Memory B cell (primary cell): ENCODE measurements at regions not wholly inside any gene's neighbourhood (a gene's known extent, or its start where the extent isn't known, plus 50 kb on each side); places are given as distances from the start of the nearest gene placed in this dataset.
"Not testable (repeated sequence)": the region's sequence is repeated elsewhere in the genome, so short reads cannot be mapped to it uniquely, and the experiment has no call there.

Experiments
- ATAC-seq: fragments of 150-1000 bp; cut with Tn5 transposase; 2 replicates; pipeline ENCODE4 v1.10.0; 2021; ENCODE audit warnings: low read depth, mild to moderate bottlenecking, moderate library complexity
- DNase-seq, 2 donors: peaks; one replicate each; pipeline ENCODE4 v3.0.0; 2022; ENCODE audit warnings: low spot score in 2 of 2
- H3K27ac Mint-ChIP-seq: one replicate; pipeline ENCODE4 v1.8.0; 2022; ENCODE audit warnings: mild to moderate bottlenecking, moderate library complexity, mixed read lengths
- H3K27me3 Mint-ChIP-seq: one replicate; pipeline ENCODE4 v1.8.0; 2022; ENCODE audit warnings: mixed read lengths
- H3K36me3 Mint-ChIP-seq: one replicate; pipeline ENCODE4 v1.8.0; 2022; ENCODE audit warnings: mild to moderate bottlenecking, mixed read lengths
- H3K4me1 Mint-ChIP-seq: one replicate; pipeline ENCODE4 v1.8.0; 2022; ENCODE audit warnings: mixed read lengths
- H3K4me3 Mint-ChIP-seq: one replicate; pipeline ENCODE4 v1.8.0; 2022; ENCODE audit warnings: mild to moderate bottlenecking, moderate library complexity, mixed read lengths
- H3K9me3 Mint-ChIP-seq: one replicate; pipeline ENCODE4 v1.8.0; 2022; ENCODE audit warnings: mixed read lengths

GRCh38 chr6:27854421-27854820, 57.8 kb downstream of the OR2B2 start:
- H3K9me3 Mint-ChIP-seq: no peaks in the 10 kb centered on the region
- no peak overlapping the region for H3K4me3 Mint-ChIP-seq
- H3K27ac Mint-ChIP-seq: no peak overlapping the region
- no peaks in the 10 kb centered on the region for H3K27me3 Mint-ChIP-seq
- ATAC-seq (no peak), DNase-seq (no peak)
- H3K36me3 Mint-ChIP-seq: no peaks in the 10 kb centered on the region
- H3K4me1 Mint-ChIP-seq: peaks cover 6% of the 10 kb centered on the region

GRCh38 chr6:27851440-27851839, 60.8 kb downstream of the OR2B2 start:
- H3K4me1 Mint-ChIP-seq: peaks cover 6% of the 10 kb centered on the region
- no peak overlapping the region for H3K4me3 Mint-ChIP-seq
- DNase-seq (no peak), ATAC-seq (no peak)
- H3K9me3 Mint-ChIP-seq: no peaks in the 10 kb centered on the region
- no peaks in the 10 kb centered on the region for H3K36me3 Mint-ChIP-seq
- H3K27ac Mint-ChIP-seq: no peak overlapping the region
- no peaks in the 10 kb centered on the region for H3K27me3 Mint-ChIP-seq

- H3K4me1 Mint-ChIP-seq, H3K9me3 Mint-ChIP-seq, H3K27me3 Mint-ChIP-seq, H3K27ac Mint-ChIP-seq, DNase-seq, H3K4me3 Mint-ChIP-seq, ATAC-seq, H3K36me3 Mint-ChIP-seq: not testable (repeated sequence)
These were observed 63.2 kb downstream of the OR2B2 start for GRCh38 chr6:27849001-27849400.

DNA sequence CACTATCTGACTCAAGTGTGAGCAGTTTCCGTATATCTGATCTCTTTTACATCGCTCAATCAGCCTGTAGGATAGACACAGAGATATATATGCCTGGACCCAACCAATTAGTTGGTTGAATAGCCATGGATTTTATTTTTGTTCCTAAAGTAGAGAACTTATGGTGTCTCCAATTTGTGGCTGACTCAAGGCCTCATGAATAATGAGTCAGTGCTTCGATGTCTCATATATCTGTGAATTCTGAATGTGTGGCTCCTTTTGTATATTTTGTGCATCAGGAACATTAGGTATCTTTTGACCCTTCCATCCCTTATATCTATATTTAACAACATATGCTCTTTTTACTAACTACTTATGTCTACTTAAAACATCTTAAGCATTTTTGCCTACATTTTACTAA, 64.5 kb downstream of the OR2B2 start:
- H3K27me3 Mint-ChIP-seq: no peaks in the 10 kb centered on the region
- no peaks in the 10 kb centered on the region for H3K36me3 Mint-ChIP-seq
- H3K4me3 Mint-ChIP-seq: no peak overlapping the region
- DNase-seq (no peak), ATAC-seq (no peak)
- no peak overlapping the region for H3K27ac Mint-ChIP-seq
- no peaks in the 10 kb centered on the region for H3K9me3 Mint-ChIP-seq
- no peaks in the 10 kb centered on the region for H3K4me1 Mint-ChIP-seq

GRCh38 chr6:27840572-27840971, 71.6 kb downstream of the OR2B2 start:
- ATAC-seq (no peak), DNase-seq (no peak)
- Mint-ChIP-seq H3K27me3 (no peaks in the 10 kb centered on the region), H3K4me3 (no peak overlapping the region), H3K4me1 (peaks cover 15% of the 10 kb centered on the region), H3K27ac (no peak overlapping the region), H3K9me3 (no peaks in the 10 kb centered on the region), H3K36me3 (no peaks in the 10 kb centered on the region)

GRCh38 chr6:27839626-27840475, 72.3 kb downstream of the OR2B2 start:
- H3K4me1 Mint-ChIP-seq: peaks cover 20% of the 10 kb centered on the region
- no peak for ATAC-seq
- no peak overlapping the region for H3K4me3 Mint-ChIP-seq
- H3K36me3 Mint-ChIP-seq: peaks cover 3% of the 10 kb centered on the region
- no peaks in the 10 kb centered on the region for H3K9me3 Mint-ChIP-seq
- H3K27ac Mint-ChIP-seq: no peak overlapping the region
- no peak for DNase-seq
- H3K27me3 Mint-ChIP-seq: no peaks in the 10 kb centered on the region

GRCh38 chr6:27838945-27839625, 73.1 kb downstream of the OR2B2 start:
- Mint-ChIP-seq H3K4me1 (peaks cover 21% of the 10 kb centered on the region), H3K27ac (no peak overlapping the region), H3K4me3 (no peak overlapping the region), H3K36me3 (peaks cover 6% of the 10 kb centered on the region), H3K27me3 (no peaks in the 10 kb centered on the region), H3K9me3 (no peaks in the 10 kb centered on the region)
- no peak for DNase-seq
- no peak for ATAC-seq

DNA sequence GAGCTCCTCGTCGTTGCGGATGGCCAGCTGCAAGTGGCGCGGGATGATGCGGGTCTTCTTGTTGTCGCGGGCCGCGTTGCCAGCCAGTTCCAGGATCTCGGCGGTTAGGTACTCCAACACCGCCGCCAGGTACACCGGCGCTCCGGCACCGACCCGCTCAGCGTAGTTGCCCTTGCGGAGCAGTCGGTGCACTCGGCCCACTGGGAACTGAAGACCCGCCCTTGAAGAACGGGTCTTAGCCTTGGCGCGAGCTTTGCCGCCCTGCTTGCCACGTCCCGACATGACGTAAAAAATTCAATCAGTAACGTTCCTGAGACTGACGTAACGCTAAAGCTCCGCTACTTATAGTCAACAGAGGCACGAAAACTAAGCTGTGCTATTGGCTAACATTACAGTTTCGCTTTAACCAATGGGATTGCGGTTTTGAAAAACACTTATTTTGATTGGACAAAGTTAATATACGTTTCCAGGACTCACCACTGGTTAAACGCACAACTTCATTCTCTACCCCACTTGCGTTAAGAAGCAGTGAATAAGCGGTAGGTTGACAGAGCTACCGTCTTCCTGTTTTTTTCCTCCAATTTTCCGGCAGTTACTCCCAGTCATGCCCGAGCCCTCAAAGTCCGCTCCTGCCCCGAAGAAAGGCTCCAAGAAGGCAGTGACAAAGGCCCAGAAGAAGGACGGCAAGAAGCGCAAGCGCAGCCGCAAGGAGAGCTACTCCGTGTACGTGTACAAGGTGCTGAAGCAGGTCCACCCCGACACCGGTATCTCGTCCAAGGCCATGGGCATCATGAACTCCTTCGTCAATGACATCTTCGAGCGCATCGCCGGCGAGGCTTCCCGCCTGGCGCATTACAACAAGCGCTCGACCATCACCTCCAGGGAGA, 73.9 kb downstream of the OR2B2 start:
- Mint-ChIP-seq H3K9me3 (peaks cover 3% of the 10 kb centered on the region), H3K36me3 (peaks cover 9% of the 10 kb centered on the region), H3K4me3 (no peak overlapping the region), H3K27ac (no peak overlapping the region), H3K4me1 (peaks cover 22% of the 10 kb centered on the region), H3K27me3 (no peaks in the 10 kb centered on the region)
- ATAC-seq: peak; percentile 78
- peak; percentile 80 to 83 for DNase-seq

GRCh38 chr6:27837625-27838057, 74.6 kb downstream of the OR2B2 start:
- no peak for DNase-seq
- peak; percentile 22 for ATAC-seq

GRCh38 chr6:27836783-27837624, 75.2 kb downstream of the OR2B2 start:
- DNase-seq: peak; percentile 48 to 54

More at GRCh38 chr6:27837625-27838057, 74.6 kb downstream of the OR2B2 start:
- Mint-ChIP-seq H3K4me3 (no peak overlapping the region), H3K9me3 (peaks cover 3% of the 10 kb centered on the region), H3K27me3 (no peaks in the 10 kb centered on the region), H3K36me3 (peaks cover 9% of the 10 kb centered on the region), H3K27ac (no peak overlapping the region), H3K4me1 (peaks cover 22% of the 10 kb centered on the region)

DNA sequence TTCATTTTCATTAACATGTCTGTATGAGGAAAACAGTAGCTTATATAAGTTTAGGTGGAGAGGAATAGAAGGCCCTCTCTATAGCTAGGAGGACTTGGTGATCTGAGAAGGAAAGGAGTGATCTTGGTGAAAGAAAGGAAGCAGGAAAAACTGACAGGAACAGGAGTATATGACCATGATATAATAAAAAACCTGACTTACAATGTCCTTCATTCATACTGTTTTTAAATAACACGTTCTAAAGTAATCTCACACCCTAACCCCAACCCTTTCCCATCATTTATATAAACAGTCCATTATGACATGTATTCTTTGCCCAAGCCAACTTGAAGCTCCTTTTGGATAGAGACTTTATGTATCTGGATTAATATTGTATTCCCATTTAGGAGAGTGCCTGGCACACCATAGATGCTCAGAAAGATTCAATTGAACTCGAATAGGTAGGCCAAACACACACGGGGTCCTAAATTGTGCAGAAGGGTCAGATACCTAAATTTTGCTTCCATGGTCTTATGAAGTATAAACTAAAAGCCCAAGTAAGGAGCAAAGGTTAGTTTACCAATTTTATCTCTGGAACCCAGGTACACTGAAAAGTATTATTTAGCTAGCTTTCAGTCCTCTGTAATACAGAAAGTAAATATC, 75.9 kb downstream of the OR2B2 start:
- no peak for ATAC-seq
- no peaks in the 10 kb centered on the region for H3K27me3 Mint-ChIP-seq
- no peak for DNase-seq
- no peak overlapping the region for H3K4me3 Mint-ChIP-seq
- peaks cover 22% of the 10 kb centered on the region for H3K4me1 Mint-ChIP-seq
- H3K36me3 Mint-ChIP-seq: peaks cover 9% of the 10 kb centered on the region
- H3K9me3 Mint-ChIP-seq: peaks cover 3% of the 10 kb centered on the region
- no peak overlapping the region for H3K27ac Mint-ChIP-seq

More at GRCh38 chr6:27836783-27837624, 75.2 kb downstream of the OR2B2 start:
- peak; percentile 40 for ATAC-seq
- H3K4me1 Mint-ChIP-seq: peaks cover 22% of the 10 kb centered on the region
- H3K27ac Mint-ChIP-seq: no peak overlapping the region
- peaks cover 3% of the 10 kb centered on the region for H3K9me3 Mint-ChIP-seq
- H3K27me3 Mint-ChIP-seq: no peaks in the 10 kb centered on the region
- no peak overlapping the region for H3K4me3 Mint-ChIP-seq
- H3K36me3 Mint-ChIP-seq: peaks cover 9% of the 10 kb centered on the region

- Mint-ChIP-seq H3K9me3 (peaks cover 3% of the 10 kb centered on the region), H3K27ac (peak overlapping the region; percentile 46), H3K27me3 (no peaks in the 10 kb centered on the region), H3K4me3 (no peak overlapping the region), H3K4me1 (peaks cover 31% of the 10 kb centered on the region), H3K36me3 (peaks cover 9% of the 10 kb centered on the region)
- ATAC-seq (no peak), DNase-seq (no peak)
These were observed 77.2 kb downstream of the OR2B2 start for GRCh38 chr6:27834879-27835549.
